ENCODE measurements at regions not wholly inside any gene's neighbourhood (a gene's known extent, or its start where the extent isn't known, plus 50 kb on each side); places are given as distances from the start of the nearest gene placed in this dataset.

- TF ChIP-seq YY1 (IDR thresholded peaks at IDR 0.05; ENCODE audit: insufficient read depth, insufficient read length) (no peak), ZNF274 (IDR thresholded peaks at IDR 0.05; ENCODE audit: low read depth, low read length) (no peak), SUZ12 (IDR thresholded peaks at IDR 0.05; ENCODE audit: extremely low read depth, insufficient read depth, insufficient read length) (no peak)
Measured at GRCh38 chr17:33504571-33504970, 211.5 kb upstream of the ASIC2 start.
